CD4-positive, alpha-beta T cell treated with Interleukin-4 for 1 hour (primary cell): ENCODE measurements at regions not wholly inside any gene's neighbourhood (a gene's known extent, or its start where the extent isn't known, plus 50 kb on each side); places are given as distances from the start of the nearest gene placed in this dataset.

Source experiments
- DNase-seq, 2 donors: peaks; one replicate each; pipeline ENCODE4 v3.0.0-alpha.2; 2020 to 2022

GRCh38 chr5:158552241-158552640 is 547.5 kb downstream of the EBF1 start:
- DNase-seq = no peak

GRCh38 chr5:158549311-158549710 is 550.4 kb downstream of the EBF1 start:
- DNase-seq = no peak

- DNase-seq = no peak
Measured at GRCh38 chr5:158546748-158547147, 553.0 kb downstream of the EBF1 start.

- DNase-seq = no peak
Measured at GRCh38 chr5:158545949-158546530, 553.7 kb downstream of the EBF1 start.

- no peak for DNase-seq
Measured at GRCh38 chr5:158544388-158545339, 555.1 kb downstream of the EBF1 start.

- no peak for DNase-seq
Measured at GRCh38 chr5:158543539-158544387, 556.0 kb downstream of the EBF1 start.

- DNase-seq = no peak
Measured at GRCh38 chr5:158541536-158542297, 558.0 kb downstream of the EBF1 start.

GRCh38 chr5:158538506-158539074 is 561.1 kb downstream of the EBF1 start:
- no peak for DNase-seq

GRCh38 chr5:158537366-158537765 is 562.4 kb downstream of the EBF1 start:
- DNase-seq = no peak

GRCh38 chr5:158534203-158534602 is 565.5 kb downstream of the EBF1 start:
- no peak for DNase-seq

- DNase-seq = no peak
Measured at GRCh38 chr5:158532739-158533138, 567.0 kb downstream of the EBF1 start.

GRCh38 chr5:158531860-158532259 is 567.9 kb downstream of the EBF1 start:
- DNase-seq = no peak

GRCh38 chr5:158530115-158530514 is 569.6 kb downstream of the EBF1 start:
- DNase-seq = no peak

GRCh38 chr5:158529454-158529853 is 570.3 kb downstream of the EBF1 start:
- DNase-seq = no peak

GRCh38 chr5:158525663-158526062 is 574.1 kb downstream of the EBF1 start:
- no peak for DNase-seq

GRCh38 chr5:158524070-158524469 is 575.6 kb downstream of the EBF1 start:
- DNase-seq = no peak

GRCh38 chr5:158522776-158523175 is 576.9 kb downstream of the EBF1 start:
- DNase-seq = no peak

GRCh38 chr5:158521995-158522394 is 577.7 kb downstream of the EBF1 start:
- no peak for DNase-seq

GRCh38 chr5:158519433-158520021 is 580.2 kb downstream of the EBF1 start:
- no peak for DNase-seq

- DNase-seq = no peak
Measured at GRCh38 chr5:158516521-158516920, 583.2 kb downstream of the EBF1 start.

- DNase-seq = no peak
Measured at GRCh38 chr5:158514986-158515359, 584.7 kb downstream of the EBF1 start.
